UCSD-AML1 (cell line): ENCODE measurements at regions not wholly inside any gene's neighbourhood (a gene's known extent, or its start where the extent isn't known, plus 50 kb on each side); places are given as distances from the start of the nearest gene placed in this dataset.

Source experiments
- DNase-seq: peaks from one replicate; lab custom pipeline; 2025; ENCODE audit not compliant: unreplicated experiment; lab: John Stamatoyannopoulos, UW

DNA sequence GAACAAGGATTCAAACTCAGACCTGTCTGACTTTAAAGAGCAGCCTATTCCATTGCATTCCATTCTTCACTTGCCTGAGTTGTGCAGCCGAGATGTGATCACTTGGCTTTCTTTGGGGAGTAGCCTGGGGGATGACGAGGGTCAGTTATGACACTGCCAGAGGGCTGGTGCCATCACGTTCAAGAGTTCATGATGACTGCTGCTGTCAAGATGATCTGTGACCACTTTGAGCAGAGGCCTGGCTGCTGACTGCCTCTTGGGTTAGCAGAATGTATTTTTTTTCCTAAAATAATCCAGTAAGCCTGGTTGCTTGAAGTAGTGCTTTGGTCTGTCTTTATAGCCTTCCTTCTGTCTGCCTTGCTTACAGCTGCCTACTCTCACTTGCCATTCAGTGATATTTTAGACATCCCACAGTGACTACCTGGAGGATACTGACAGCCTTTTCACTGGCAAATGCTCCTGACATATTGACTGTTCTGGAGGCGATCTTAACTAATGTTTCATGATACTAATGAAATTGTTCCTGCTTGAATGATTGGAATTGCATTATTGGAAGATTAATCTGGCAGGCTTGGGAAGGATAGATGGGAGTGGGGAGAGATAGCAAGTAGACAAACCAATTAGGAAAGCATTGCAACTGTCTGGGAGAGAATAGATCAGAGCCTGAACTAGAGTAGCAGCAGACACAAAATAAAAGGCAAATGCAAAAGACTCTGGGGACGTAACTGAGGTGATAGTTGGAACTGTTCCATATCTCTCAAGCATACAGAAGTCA is 221.6 kb upstream of the LCORL start:
- no peak for DNase-seq

GRCh38 chr4:18241727-18242126 is 220.2 kb upstream of the LCORL start:
- no peak for DNase-seq

- DNase-seq, result no peak
Measured at GRCh38 chr4:18234108-18234507, 212.6 kb upstream of the LCORL start.

DNA sequence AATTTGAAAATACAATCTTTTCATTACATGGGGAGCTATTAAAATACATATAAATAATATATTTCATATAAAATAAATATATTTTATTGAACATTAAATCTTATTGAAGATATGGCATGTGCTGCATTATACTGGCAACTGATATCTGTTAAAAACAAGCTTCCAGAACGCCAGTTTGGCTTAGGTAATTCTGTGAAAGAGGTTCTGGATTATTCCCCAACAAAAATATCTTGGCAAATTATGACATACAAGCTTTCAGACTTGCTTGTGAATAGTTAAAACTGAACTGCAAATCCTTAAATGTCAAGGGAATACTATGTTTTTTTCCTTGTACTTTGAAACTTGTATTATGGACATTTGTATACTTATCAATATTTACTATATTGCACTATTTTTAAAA is 210.2 kb upstream of the LCORL start:
- DNase-seq, result no peak

GRCh38 chr4:18227880-18228279 is 206.3 kb upstream of the LCORL start:
- DNase-seq, result no peak

- no peak for DNase-seq
Measured at GRCh38 chr4:18214411-18215055, 193.0 kb upstream of the LCORL start.

GRCh38 chr4:18213576-18214198 is 192.1 kb upstream of the LCORL start:
- no peak for DNase-seq

GRCh38 chr4:18209448-18209847 is 187.9 kb upstream of the LCORL start:
- no peak for DNase-seq

GRCh38 chr4:18203966-18204365 is 182.4 kb upstream of the LCORL start:
- DNase-seq, result no peak

- DNase-seq, result no peak
Measured at GRCh38 chr4:18202486-18202885, 180.9 kb upstream of the LCORL start.

- DNase-seq, result no peak
Measured at GRCh38 chr4:18201885-18202284, 180.3 kb upstream of the LCORL start.

- no peak for DNase-seq
Measured at GRCh38 chr4:18198653-18199052, 177.1 kb upstream of the LCORL start.

GRCh38 chr4:18197467-18197866 is 175.9 kb upstream of the LCORL start:
- no peak for DNase-seq

DNA sequence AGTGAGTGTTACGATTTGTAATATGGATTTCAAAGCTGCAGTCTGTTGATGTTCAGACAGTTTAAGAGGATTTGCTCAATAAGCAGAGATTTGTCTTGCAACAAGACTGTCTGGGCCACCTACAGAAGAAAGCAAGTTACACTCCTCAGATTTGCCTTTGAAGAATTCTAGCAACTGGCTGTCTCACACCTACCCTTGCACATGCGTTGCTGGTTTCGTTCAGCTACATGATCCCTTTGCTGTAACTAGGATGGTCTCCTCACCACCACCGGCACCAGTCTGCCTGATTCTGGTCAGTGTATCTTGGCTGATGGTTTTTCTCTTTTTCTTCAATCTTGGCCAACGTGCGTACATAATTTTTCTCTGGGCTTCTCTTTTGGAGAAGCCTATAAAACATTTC is 172.7 kb upstream of the LCORL start:
- no peak for DNase-seq

DNA sequence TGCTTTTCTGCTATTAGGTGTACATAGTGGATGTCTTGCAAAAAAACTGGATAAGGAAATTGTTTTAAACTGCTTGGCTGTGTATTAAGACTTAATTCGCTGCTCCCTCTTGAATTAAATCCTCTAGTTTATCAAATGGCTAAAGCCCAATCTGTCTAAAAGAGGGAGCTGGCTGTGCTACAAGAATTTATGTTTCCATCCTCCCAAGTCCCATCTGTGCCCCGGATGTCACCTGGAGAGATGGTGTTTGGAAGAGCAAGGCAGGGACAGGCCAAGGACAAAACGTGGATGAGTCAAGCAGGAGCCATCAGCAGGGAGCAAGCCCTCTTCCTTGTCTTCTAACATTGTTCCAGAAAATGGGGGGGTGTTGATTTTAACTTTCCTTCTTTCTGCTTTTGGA is 171.3 kb upstream of the LCORL start:
- DNase-seq, result no peak

- DNase-seq, result no peak
Measured at GRCh38 chr4:18185491-18185890, 163.9 kb upstream of the LCORL start.

GRCh38 chr4:18180892-18181291 is 159.3 kb upstream of the LCORL start:
- no peak for DNase-seq

GRCh38 chr4:18180122-18180521 is 158.6 kb upstream of the LCORL start:
- DNase-seq, result no peak

DNA sequence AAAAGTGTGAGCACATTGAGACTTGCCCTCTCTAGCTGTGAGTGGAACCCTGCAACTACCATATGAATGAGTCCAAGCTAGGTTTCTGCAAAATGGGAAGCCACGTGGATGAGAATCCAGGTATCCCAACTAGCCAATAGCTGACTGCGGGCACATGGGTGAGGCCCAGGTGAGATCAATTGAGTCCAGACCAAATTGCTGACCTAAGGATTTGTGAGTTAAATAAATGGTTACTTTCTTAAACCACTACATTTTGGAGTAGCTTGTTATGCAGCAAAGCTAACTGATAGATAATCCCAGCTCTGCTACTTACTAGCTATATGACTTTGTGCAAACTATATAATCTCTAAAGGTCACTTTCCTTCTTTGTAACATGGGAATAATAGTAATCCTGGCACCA is 150.3 kb upstream of the LCORL start:
- no peak for DNase-seq

GRCh38 chr4:18167831-18168230 is 146.3 kb upstream of the LCORL start:
- DNase-seq, result no peak

DNA sequence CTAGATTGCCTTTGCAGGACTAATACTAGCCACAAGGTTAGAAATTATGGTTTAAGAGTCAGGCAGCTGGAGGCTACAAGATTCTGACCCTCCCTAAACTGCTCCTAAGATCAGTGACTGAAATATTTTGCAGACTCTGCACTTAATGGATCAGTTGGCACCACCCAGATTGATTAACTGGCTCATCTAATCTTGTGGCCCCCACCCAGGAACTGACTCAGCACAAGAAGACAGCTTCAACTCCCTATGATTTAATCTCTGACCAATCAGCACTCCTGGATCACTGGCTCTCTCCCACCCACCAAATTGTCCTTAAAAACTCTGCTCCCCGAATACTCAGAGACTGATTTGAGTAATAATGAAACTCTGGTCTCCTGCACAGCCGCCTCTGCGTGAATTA is 145.4 kb upstream of the LCORL start:
- no peak for DNase-seq

- DNase-seq, result no peak
Measured at GRCh38 chr4:18162453-18162852, 140.9 kb upstream of the LCORL start.
